ENCODE measurements at regions not wholly inside any gene's neighbourhood (a gene's known extent, or its start where the extent isn't known, plus 50 kb on each side); places are given as distances from the start of the nearest gene placed in this dataset.
"Not testable (repeated sequence)": the region's sequence is repeated elsewhere in the genome, so short reads cannot be mapped to it uniquely, and the experiment has no call there.

DNA sequence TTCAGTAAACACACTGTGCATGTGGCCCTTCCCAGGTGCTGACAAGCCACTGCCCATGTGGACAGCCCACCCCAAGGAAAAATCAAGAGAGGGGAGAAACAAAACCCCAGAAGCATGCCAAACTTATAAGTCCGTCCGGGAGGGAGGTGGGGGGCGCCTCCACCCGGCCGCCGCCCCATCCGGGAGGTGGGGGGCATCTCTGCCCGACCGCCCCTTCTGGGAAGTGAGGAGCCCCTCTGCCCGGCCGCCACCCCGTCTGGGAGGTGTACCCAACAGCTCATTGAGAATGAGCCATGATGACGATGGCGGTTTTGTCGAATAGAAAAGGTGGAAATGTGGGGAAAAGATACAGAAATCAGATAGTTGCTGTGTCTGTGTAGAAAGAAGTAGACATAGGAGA lies 53.8 kb upstream of the C2CD4B start:
- DNase-seq: no peak

DNA sequence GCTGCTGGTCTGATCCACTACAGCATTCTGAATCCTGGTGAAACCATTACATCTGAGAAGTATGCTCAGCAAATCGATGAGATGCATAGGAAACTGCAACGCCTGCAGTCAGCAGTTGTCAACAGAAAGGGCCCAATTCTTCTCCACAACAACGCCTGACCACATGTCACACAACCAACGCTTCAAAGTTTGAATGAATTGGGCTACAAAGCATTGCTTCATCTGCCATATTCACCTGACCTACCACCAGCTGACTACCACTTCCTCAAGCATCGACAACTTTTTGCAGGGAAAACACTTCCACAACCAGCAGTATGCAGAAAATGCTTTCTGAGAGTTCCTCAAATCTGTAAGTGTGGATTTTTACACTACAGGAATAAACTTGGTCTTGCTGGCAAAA lies 54.7 kb upstream of the C2CD4B start:
- no peak for DNase-seq

DNA sequence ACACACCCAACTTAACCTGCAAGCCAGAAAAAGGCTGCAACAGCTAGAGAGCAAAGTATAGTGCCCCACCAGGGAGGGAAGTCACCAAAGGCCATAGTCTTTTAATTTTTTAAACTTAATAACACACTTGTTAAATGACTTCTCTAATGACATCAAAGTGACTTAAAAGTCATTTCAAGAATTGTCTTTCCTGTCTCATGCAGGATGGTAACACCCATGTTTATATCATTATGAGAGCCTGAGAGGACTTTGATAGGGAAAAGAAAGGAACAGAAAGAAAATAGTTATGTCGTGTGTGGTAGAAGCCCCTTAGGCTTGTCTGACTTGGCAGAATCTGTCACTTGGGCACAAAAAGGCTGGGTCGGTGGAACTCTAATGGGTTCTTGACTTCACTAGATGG lies 57.9 kb upstream of the C2CD4B start:
- no peak for DNase-seq

DNA sequence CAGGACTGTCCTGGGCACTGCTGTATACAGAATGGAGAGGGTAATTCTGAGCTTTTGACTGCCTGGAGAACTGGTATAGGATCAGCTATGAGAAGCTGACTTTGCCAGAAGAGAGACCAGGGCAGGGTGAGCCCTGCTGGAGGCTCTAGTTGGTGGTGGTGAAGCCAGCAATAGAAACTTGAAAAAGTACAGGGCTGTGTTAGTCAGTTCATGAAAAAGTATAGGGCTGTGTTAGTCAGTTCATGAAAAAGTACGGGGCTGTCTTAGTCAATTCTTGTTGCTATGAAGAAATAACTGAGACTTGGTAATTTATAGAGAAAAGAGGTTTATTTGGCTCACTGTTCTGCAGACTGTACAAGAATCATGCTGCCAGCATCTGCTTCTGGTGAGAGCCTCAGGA lies 63.5 kb upstream of the C2CD4B start:
- DNase-seq: no peak

DNA sequence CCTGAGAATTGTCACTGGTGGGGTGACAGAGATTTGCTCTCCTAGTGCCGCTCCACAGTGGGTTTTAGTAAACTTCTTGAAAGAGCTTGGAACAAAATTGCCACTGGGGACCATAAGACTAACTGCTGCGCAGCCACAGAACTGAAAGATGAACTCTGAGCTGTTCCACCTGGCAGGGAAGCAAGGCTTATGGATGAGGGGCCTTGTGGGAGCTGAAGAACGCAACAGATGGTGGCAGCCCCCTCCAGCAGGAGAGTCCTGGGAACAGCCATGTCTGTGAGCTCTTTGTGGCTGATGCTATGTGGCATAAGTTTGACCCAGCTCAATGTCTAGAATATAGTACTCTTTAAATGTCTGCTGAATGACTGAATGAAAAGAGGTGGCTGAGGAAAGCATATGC lies 66.8 kb upstream of the C2CD4B start:
- no peak for DNase-seq

DNA sequence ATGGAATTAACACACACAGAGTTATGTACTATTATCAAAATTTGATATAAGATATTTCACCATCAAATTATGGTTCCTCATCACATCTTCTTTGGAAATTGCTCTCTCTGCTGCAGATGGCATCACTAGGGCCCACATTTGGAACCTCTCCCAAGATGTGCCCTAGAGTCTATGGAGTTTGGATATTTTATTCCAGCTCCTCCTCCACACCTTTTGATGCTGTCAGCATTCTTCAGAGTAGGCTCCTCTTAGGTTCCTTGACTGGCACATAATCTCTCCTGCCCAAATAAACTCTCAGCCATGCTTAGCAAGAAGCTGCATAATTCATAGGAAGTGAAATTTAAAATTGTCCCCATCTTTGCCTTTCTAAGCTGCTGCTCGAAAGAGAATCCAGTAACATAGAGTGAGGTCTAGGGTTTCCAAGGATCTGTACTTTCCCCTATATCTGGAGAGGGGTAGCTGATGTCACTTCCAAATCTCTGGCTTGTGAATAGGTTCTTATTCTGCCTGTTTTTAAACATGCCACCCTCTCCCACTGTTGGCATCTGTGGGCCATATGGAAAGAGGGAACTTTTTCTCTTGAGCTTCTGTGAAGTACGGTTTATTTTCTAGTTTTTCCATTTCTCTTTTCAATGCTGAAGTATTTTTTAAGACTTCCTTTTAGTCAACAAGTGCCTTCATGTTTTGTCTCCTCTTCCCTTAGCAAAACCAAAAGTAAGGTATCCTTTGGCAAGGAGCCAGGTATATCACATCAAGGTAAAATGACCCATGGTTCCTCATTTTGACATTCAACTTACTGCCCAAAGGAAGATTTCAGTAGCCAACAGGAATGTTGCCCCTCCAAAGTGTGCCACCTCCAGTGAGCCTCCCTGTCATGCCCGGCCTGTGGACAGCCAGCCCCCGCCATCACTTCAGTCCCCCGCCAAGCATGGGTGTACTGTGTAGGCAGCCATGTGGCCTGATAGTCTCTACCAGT lies 75.3 kb upstream of the C2CD4B start:
- no peak for DNase-seq

DNA sequence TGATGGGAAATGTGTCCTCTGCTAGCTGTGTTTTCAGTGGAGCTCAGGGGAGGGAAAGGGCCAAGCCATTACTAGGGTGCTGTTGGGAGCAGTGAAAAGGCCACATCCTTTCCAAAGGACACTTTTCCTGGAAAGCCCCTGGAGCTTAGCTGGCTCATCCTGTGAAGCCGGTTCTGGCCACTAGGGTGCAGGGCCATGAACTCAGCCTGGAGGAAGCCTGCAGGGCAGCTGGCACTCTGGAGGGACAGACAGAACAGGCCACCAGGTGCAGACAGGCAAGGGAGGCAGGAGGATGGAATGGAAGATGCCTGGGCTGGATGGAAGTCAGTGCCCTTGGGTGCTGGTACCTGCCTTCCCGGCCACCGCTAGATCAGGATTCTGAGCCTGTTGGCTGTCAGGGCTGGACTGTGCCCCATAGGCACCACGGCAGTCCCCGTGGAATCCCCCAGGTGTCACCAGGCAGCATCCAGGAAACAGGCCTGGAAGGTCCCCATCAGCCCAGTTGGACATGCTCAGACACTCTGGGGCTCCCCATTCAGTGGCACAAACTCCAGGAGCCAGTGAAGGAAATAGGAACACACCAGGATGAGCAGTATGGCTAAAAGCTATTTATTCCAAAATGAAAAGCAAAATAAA lies 76.2 kb upstream of the C2CD4B start:
- DNase-seq: peak; percentile 25

DNA sequence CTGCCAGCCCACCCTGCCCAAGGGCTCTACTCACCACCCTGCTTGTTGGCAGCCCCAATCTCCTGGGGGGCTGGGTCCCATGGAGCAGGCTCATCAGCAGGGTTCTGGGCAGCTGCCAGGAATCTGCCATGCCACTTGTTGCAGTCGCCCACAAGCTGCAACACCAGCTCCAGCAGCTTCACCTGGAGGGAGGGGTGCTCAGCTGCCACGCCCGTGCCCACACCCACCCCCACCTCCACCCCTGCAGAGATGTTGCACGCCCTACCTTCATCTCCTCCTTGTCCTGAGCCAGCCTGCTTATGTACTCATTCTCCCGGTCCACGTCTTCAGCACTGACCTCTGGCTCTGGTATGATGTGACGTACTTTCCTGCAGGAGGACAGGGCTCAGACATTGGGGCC lies 77.9 kb upstream of the C2CD4B start:
- DNase-seq: no peak

DNA sequence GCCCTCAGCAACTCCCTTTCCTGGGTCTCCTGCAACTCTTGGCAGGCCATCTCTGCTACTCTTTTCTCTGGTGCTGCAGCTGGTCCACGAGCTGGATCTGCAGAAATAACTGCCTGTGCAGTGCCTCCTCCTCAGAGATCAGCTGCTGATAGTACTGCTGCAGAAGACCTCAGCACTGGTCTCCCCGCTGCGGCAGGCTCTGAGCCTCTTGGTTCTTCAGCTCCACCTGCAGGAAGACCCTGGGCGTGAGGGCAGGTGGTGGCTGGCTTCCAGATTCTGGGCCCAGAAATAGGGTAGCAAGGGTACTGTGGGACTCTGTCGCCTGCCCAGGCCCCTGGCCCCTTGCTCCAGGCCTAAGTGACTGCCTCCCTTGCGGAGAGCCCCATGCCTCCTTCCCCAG lies 79.7 kb upstream of the C2CD4B start:
- peak; percentile 15 for DNase-seq

DNA sequence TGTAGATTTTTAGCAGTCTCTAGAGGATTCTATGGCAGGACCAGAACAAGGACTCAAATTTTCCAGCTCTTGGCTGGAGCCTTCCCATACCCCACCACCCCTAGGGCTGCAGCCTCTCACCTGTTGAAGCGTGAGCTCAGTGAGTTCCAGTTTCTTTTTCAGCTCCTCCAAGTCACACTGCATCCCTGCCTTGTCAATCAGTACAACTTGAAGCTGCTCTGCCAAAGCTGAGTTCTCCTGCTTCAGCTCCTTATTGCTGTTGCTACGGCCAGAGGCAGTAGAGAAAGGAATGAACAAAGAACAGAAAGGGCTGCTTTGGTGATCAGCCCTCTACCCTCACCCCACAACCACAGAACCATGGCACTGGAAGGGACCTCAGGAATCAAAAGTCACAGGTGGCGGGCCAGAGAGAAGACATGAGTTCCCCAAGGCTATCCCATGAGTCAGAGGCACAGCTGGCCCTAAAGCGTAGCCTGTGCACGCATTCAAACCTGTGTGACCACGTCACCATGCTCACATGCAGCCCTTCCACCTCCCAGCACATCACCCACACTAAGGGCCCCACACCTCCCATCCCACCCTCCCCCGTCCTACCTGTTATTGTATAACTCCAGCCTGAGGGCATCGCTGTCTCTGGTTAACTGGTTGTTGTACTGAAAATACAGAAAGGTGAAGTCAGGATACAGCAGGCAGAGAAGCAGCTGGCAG lies 83.3 kb upstream of the C2CD4B start:
- no peak for DNase-seq

DNA sequence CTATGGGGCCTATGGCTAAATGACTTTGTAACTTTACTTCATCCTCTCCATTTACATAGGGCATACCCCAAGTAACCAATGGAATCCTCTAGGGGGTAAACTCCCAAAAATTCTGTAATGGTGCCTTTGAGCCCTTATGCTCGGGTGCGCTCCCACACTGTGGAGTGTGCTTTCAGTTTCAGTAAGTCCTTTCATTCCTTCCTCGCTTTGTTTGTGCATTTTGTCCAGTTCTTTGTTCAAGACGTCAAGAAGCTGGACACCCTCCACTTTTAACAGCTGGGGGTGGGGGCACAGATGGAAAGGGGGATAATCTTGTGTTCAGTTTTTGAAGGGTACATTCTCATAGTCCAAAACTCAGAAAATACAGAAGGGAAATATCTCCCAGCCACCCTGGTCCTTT lies 84.4 kb upstream of the C2CD4B start:
- DNase-seq: no peak

DNA sequence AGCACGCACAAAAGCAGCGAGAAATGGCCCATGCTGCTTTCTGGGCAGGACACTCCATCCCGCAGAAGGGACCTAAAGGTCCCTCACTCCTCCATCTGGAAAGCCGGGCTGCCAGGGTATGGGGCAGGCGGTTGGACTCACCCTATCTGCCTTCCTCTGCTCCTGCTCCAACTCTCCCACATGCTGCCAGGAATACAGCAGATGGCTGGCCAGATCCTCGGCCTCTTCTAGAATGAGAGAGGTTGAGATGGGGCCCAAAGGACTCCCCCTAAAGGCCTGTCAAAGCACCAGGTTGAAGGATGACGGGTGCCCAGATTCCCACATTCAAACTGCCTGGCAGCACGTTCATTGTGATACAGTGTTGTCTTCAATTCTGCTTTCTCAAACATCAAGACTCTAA lies 85.1 kb upstream of the C2CD4B start:
- DNase-seq: no peak

DNA sequence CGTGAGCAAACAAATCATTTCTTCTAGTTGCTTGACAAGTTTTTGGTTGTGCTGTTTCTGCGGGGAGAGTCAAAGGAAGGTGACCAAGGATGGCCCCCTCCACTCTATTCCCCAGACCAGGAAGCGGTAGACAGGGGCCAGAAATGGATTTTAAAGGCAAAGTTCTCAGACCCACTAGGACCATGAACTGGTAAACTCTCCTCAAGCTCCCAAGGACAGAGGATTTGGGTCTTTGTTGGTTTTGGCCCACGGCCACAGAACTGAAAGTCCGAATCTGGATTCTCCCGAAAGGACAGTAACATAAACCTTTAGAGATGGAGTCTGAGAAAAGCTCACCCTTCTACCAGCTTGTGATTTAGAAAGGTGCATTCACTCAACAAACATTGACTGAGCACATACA lies 85.9 kb upstream of the C2CD4B start:
- no peak for DNase-seq

DNA sequence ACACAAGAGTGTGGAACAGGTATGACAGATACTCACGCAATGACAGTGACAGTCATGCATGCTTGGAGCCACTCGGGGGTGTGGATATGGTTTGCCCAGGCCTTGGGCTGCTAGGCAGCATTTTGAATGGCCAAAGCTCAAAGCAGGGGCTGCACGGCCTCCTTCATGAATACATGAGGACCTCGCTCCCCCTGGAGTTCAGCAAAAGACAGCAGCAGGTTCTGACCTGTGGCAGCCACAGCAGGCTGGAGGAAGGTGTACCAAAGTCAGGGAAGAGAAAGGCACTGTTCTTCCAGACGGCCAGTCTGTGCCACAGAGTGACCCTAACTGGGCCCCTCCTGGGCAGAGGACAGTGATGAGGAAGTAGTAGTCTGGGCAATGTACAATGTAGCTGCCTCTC lies 88.2 kb upstream of the C2CD4B start:
- DNase-seq: peak; percentile 40

DNA sequence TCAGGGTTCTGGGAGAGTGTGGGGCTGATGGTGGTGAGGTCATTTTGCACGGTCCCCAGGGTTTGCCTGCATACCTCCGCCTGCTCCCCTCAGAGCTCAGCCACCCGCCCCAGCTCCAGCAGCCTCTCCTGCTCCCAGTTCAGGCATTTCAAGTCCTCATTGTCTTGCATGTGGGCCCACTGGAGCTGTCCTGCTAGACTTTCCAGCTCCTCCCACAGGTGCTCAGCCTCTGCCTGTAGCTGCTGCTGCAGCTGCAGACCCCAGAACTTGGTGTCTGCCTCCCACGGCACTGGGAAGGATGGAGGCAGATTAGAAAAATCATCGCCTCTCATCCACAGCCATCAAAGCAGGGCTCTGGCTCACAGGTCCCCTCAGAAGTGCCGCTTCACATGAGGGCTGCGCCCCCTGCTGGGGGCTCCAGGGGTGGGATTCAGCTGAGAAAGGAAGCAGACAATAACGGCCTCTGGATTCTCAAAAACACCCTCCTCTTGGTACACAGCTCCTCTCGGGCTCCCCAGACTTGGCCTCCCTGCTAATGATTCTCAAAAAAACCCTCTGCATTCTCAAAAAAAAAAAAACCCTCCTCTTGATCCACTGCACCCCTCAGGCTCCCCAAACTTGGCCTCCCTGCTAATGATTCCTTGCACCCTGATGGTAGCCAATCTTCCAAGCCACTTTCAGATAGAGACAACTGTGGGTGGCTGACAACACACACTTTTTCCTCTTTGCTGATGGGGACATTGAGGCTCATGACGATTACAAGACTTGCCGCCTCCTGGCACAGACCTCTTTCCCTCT lies 89.3 kb upstream of the C2CD4B start:
- DNase-seq: peak; percentile 88

DNA sequence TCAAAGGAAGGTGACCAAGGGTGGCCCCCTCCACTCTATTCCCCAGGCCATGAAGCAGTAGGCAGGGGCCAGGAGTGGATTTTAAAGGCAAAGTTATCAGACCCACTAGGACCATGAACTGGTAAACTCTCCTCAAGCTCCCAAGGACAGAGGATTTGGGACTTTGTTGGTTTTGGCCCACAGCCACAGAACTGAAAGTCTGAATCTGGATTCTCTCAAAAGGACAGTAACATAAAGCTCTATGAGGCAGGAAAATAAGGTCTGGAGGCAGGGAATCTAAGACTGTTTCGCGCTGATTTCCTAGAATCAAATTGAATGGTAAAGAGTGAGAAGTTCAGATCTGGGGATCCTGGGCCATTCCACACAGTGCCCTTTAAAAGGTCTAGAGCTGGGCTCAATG lies 91.3 kb upstream of the C2CD4B start:
- not testable (repeated sequence) for DNase-seq

DNA sequence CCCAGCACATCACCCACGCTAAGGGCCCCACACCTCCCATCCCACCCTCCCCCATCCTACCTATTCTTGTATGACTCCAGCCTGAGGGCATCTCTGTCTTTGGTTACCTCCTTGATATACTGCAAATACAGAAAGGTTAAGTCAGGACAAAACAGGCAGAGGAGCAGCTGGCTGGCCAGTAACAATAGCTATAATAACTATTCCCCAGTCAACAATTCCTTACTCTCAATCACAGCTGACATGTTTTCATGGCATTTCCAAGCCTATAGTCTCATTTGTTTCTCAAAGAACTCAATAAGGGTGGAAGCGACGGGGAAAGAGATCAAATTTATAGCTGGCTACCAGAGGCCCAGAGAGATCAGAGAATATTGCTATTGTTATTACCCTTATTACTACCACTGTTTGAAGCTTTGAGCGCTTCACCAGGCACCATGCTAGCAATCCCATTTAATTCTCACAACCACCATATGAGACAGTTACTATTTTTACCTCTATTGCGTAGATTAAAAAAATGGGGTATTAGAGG lies 93.0 kb upstream of the C2CD4B start:
- no peak for DNase-seq

DNA sequence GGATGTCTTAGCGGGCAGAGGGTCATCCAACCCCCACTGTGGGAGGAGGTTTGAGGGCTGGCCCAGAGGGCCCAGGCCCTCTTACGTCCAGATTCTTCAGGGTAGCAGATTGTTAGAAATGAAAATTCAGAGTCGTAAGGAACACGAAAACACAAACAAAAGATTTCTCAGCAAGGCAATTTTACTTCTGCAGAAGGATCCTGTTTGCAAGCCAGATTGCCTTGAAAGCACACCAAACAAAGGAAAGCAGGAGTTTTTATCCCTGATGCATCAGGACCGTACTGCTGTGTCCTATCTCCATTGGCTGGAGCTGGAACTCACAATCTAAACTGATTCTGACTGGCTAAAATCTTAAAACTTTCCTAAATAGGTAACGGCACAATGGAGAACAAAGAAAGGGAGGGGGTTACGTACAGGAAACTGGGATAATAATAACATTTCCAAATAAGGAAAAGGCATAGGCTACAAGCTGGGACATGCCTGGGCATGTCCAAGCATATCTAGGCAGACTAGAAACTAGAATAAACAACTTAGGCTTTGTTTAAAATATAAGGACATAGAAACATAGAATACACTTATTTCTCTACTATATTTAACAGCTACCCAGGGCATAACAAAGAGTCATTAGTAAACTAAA lies 97.3 kb upstream of the C2CD4B start:
- no peak for DNase-seq

DNA sequence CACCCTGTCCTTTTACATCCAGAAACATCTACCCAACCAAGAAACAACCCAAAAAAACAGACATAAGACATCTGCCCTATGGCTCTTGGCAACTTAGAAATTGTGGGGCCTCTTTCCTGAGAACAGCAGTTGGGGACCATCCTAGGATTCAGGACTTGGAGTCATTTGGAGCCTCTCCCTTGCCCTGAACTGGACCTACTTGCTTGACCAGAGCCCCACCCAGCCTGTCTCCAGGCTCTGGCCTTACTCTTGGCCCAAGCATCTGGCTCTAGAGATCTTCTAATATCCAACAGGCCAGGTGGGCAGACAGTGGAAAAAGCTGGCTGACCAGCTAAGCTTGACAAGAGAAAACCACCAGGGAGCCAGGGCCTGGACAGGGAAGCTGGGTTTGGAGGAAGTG lies 99.1 kb upstream of the C2CD4B start:
- no peak for DNase-seq

DNA sequence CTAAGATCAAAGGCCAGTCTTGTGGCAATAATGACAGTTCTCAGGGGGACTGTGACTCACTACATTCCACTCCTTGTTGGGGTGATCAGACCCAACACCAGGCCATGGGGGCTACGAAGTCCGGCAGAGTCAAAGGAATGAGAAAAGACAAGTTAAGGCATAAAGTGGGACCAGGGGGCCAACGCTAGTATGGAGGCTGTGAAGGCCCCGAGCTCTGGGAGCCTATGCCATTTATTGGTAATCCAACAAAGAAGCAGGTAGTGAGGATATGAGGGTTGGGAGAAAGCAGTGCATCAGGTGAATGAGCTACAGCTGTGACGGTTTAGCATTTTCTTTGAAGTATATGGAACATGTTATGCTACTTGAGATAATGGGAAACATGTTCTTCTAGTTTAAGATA lies 104.4 kb upstream of the C2CD4B start:
- DNase-seq: peak; percentile 16

DNA sequence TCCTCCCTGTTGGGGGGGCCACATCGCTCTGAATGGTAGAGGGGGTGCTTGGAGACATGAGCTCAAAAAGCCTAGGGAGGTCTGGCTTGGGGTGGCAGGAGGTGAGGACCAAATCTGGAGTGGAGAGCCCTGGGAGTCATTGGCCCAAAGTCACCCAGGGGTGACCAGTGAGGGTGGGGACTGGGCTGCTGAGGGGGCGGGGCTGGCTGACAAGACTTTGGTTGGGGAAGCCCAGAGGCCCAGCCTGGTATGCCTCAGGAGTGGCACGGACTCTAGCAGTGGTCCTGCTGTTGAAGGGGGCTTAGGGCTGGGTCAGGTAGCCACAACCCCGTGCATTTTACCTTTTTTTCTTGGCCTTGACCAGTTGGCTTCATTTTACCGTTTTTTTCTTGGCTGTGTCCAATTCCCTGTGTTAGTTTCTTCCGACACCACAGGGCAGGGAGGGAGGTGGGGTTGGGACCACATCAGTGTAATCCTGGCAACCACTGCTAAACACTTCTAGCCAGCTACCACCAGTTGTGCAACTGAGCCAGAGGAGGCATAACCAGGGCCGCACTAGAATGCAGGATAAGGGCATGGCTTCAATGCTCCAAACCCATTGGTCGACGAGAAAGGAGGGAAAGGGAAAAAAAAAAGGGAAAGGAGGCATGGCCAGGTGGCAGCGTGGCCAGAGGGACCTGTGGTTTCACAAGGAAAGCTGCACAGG lies 105.3 kb upstream of the C2CD4B start:
- no peak for DNase-seq
